IPS-NIHi7 (cell line): ENCODE measurements at regions not wholly inside any gene's neighbourhood (a gene's known extent, or its start where the extent isn't known, plus 50 kb on each side); places are given as distances from the start of the nearest gene placed in this dataset.
A peak's percentile ranks its signal among the peaks of the same experiment; 100 is the strongest.

Source experiments
- DNase-seq: peaks from one replicate; pipeline ENCODE4 v3.0.0; 2012; ENCODE audit warnings: mixed read lengths; ENCODE audit errors: extremely low spot score

GRCh38 chr1:94617134-94617805 is 75.7 kb upstream of the F3 start:
- no peak for DNase-seq

- DNase-seq: no peak
These were observed 74.9 kb upstream of the F3 start for GRCh38 chr1:94616506-94616905.

- DNase-seq: no peak
These were observed 73.4 kb upstream of the F3 start for GRCh38 chr1:94614996-94615395.

- DNase-seq: no peak
These were observed 72.7 kb upstream of the F3 start for GRCh38 chr1:94614168-94614815.

GRCh38 chr1:94612525-94613204 is 71.1 kb upstream of the F3 start:
- DNase-seq: no peak

- no peak for DNase-seq
These were observed 70.3 kb upstream of the F3 start for GRCh38 chr1:94611681-94612475.

GRCh38 chr1:94609619-94610018 is 68.1 kb upstream of the F3 start:
- no peak for DNase-seq

GRCh38 chr1:94608852-94609530 is 67.4 kb upstream of the F3 start:
- no peak for DNase-seq

- DNase-seq: no peak
These were observed 66.7 kb upstream of the F3 start for GRCh38 chr1:94608142-94608851.

- DNase-seq: no peak
These were observed 65.8 kb upstream of the F3 start for GRCh38 chr1:94607398-94607797.

- no peak for DNase-seq
These were observed 64.9 kb upstream of the F3 start for GRCh38 chr1:94606471-94606870.

GRCh38 chr1:94603663-94604062 is 62.1 kb upstream of the F3 start:
- no peak for DNase-seq

- no peak for DNase-seq
These were observed 61.5 kb upstream of the F3 start for GRCh38 chr1:94602802-94603625.

GRCh38 chr1:94602316-94602715 is 60.8 kb upstream of the F3 start:
- DNase-seq: no peak

GRCh38 chr1:94600556-94600955 is 59.0 kb upstream of the F3 start:
- DNase-seq: no peak

GRCh38 chr1:94599095-94599813 is 57.7 kb upstream of the F3 start:
- DNase-seq: peak; percentile 78

GRCh38 chr1:94597701-94598100 is 56.1 kb upstream of the F3 start:
- no peak for DNase-seq

- no peak for DNase-seq
These were observed 54.7 kb upstream of the F3 start for GRCh38 chr1:94596260-94596659.

GRCh38 chr1:94595658-94596057 is 54.1 kb upstream of the F3 start:
- no peak for DNase-seq

GRCh38 chr1:94593611-94594010 is 52.1 kb upstream of the F3 start:
- DNase-seq: no peak
